HEK293T (cell line): ENCODE measurements at regions not wholly inside any gene's neighbourhood (a gene's known extent, or its start where the extent isn't known, plus 50 kb on each side); places are given as distances from the start of the nearest gene placed in this dataset.
"Not testable (repeated sequence)": the region's sequence is repeated elsewhere in the genome, so short reads cannot be mapped to it uniquely, and the experiment has no call there.

Source experiments
- ARNT ChIP-seq: fragments of 450-650 bp; IDR thresholded peaks from 2 replicates; pipeline ENCODE4 v1.6.1; 2017; ENCODE audit warnings: mild to moderate bottlenecking
- BHLHE40 ChIP-seq: fragments of 450-650 bp; IDR thresholded peaks from 2 replicates; pipeline ENCODE4 v1.6.1; 2016; ENCODE audit warnings: mild to moderate bottlenecking, moderate library complexity, borderline replicate concordance
- FOXA1 ChIP-seq: fragments of 450-650 bp; IDR thresholded peaks from 2 replicates; pipeline ENCODE4 v1.6.1; 2016; ENCODE audit warnings: mild to moderate bottlenecking
- L3MBTL2 ChIP-seq: fragments of 450-650 bp; conservative IDR thresholded peaks from 2 replicates; pipeline ENCODE4 v1.6.1; 2016; ENCODE audit warnings: mild to moderate bottlenecking
- TF ChIP-seq, protein P1 (sequence below): fragments of 450-650 bp; IDR thresholded peaks from 2 replicates; pipeline ENCODE4 v1.6.1; 2016

DNA sequence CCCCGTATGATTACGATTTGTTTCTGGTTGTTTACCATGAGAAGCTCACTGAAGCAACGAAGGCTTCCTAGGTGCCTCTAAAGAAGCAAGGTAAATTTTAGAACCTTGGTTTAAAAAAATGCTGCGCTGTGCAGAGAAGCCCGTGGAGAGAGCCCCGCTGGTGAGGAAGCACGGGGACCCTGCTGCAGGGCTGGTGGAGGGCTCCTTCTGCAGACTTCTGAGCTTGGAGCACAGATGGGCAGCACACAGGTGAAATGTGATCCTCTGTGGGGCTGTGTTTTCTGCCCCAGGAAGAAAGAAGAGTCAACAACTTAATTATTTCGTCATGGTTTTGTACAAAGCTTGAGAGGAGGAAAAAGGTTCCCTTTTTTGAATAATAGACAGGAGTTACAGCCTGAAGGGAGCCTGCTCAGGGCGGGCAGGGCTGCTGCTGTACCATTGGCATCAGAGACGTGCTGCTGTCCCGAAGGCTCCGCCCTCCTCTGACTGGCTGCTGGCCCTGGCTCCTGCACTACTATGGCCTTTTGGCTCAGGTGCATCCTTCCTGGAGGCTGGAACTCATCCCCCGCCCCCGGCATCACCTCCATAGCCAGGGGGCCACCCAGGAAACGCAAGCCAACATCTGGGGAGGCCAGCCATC is 108.0 kb upstream of the PLGLB2 start:
- TF ChIP-seq BHLHE40, L3MBTL2, FOXA1, ARNT: not testable (repeated sequence)
- TF ChIP-seq, protein P1, sequence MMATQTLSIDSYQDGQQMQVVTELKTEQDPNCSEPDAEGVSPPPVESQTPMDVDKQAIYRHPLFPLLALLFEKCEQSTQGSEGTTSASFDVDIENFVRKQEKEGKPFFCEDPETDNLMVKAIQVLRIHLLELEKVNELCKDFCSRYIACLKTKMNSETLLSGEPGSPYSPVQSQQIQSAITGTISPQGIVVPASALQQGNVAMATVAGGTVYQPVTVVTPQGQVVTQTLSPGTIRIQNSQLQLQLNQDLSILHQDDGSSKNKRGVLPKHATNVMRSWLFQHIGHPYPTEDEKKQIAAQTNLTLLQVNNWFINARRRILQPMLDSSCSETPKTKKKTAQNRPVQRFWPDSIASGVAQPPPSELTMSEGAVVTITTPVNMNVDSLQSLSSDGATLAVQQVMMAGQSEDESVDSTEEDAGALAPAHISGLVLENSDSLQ: not testable (repeated sequence)
